Transverse colon (tissue), 4 donors: ENCODE measurements at regions not wholly inside any gene's neighbourhood (a gene's known extent, or its start where the extent isn't known, plus 50 kb on each side); places are given as distances from the start of the nearest gene placed in this dataset.

ENCODE experiments used
- DNase-seq: peaks from one replicate; pipeline ENCODE4 v3.0.0-alpha.2; 2019
- H3K27ac ChIP-seq, 4 donors: fragments of 200-600 bp; sonication (generic); 2 replicates each; pipeline ENCODE4 v1.5.1; 2016 to 2018; ENCODE audit warnings: inconsistent platforms in 4 of 4
- H3K27me3 ChIP-seq: fragments of 200-600 bp; sonication (generic); 2 replicates; pipeline ENCODE4 v1.5.1; 2017; ENCODE audit warnings: inconsistent platforms
- H3K36me3 ChIP-seq, 4 donors: fragments of 200-600 bp; sonication (generic); 2 replicates each; pipeline ENCODE4 v1.5.1; 2017 to 2019; ENCODE audit warnings: inconsistent platforms in 4 of 4
- H3K4me1 ChIP-seq, 4 donors: fragments of 200-600 bp; sonication (generic); 2 replicates each; pipeline ENCODE4 v1.5.1; 2017 to 2020; ENCODE audit warnings: inconsistent platforms in 4 of 4
- H3K4me3 ChIP-seq, 4 donors: fragments of 200-600 bp; sonication (generic); 1 replicate in 1 of 4; 2 replicates in 3 of 4; pipeline versions ENCODE4 v1.5.1 to v1.6.1; 2017 to 2019; ENCODE audit warnings: inconsistent platforms in 4 of 4
- H3K9me3 ChIP-seq, 2 donors: fragments of 200-600 bp; sonication (generic); 2 replicates each; pipeline ENCODE4 v1.5.1; 2017 to 2019; ENCODE audit warnings: inconsistent platforms in 2 of 2
- CTCF ChIP-seq, 5 experiments: fragments of 200-600 bp in 3 of 5; fragments of 450-650 bp in 2 of 5; sonication (generic) in 3 of 5; IDR thresholded peaks; 1 replicate in 2 of 5; 2 replicates in 3 of 5; pipeline ENCODE4 v1.5.1; 2016 to 2017; ENCODE audit warnings: antibody characterized with exemption in 5 of 5, inconsistent platforms in 3 of 5, mild to moderate bottlenecking in 2 of 5, moderate library complexity in 1 of 5
- EP300 ChIP-seq: sonication (generic); formaldehyde crosslinking; IDR thresholded peaks from one replicate; pipeline ENCODE4 v1.6.1; 2017; ENCODE audit warnings: antibody characterized with exemption, low read depth
- POLR2A ChIP-seq: fragments of 450-650 bp; IDR thresholded peaks from one replicate; pipeline ENCODE4 v1.6.1; 2016; ENCODE audit warnings: antibody characterized with exemption, mild to moderate bottlenecking, moderate library complexity
- POLR2AphosphoS5 ChIP-seq, 3 donors: sonication (generic); formaldehyde crosslinking; IDR thresholded peaks; one replicate each; pipeline ENCODE4 v1.6.1; 2016; ENCODE audit warnings: antibody characterized with exemption in 3 of 3
- WGBS, 2 donors: methylation state at CpG; one replicate each; pipeline ENCODE4 v1.1.5; 2018; ENCODE audit warnings: low coverage in 1 of 2; 5-methylcytosine and 5-hydroxymethylcytosine counted together
- in situ Hi-C, 4 donors: fragments of 200-750 bp; cut with MboI; loops; one replicate each; pipeline versions ENCODE4 v1.15.0 to v1.15.1; 2017; ENCODE audit warnings: low sequenced_read_pairs in 3 of 4, low pct_ligation_motif_present in 1 of 4, low pct_unique_long_range_greater_than_20kb in 1 of 4
- intact Hi-C: fragments of 100-400 bp; cut with DNase I; formaldehyde crosslinking; loops from one replicate; pipeline ENCODE4 v1.15.1; 2023; ENCODE audit warnings: low total_unique reads

DNA sequence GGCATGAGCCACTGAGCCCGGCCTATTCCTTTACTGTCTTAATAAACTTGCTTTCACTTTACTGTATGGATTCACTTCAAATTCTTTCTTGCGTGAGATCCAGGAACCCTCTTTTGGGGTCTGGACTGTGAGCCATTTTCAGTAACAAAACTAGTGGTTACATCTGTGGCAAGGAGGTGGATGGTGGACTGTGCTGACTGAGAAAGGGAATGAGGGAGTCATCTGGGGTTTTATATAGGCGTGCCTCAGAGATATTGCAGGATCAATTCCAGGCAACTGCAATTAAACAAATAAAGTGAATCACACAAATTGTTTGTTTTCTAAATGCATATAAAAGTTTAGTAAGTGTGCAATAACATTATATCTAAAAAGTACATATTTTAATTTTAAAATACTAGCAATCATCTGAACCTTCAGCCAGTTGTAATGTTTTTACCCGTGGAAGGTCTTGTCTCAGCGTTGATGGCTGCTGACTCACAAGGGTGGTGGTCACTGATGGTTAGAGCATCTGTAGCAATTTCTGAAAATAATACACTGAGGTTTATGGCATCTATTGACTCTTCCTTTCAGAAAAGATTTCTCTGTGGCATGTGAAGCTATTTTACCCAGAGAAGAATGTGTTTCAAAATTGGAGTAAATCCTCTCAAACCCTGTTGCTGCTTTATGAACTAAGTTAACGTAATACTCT is 111.4 kb upstream of the FKBP1C start:
- in situ Hi-C loops, result no loop called here
- no peak for DNase-seq
- Histone ChIP-seq H3K27ac (no peak overlapping the region), H3K4me1 (no peaks in the 10 kb centered on the region), H3K4me3 (no peak overlapping the region), H3K9me3 (no peaks in the 10 kb centered on the region), H3K36me3 (no peaks in the 10 kb centered on the region), H3K27me3 (no peaks in the 10 kb centered on the region)
- TF ChIP-seq CTCF (IDR thresholded peaks at IDR 0.05), result no peak
- TF ChIP-seq POLR2AphosphoS5 (IDR thresholded peaks at IDR 0.05), result no peak
- no peak for TF ChIP-seq POLR2A
- TF ChIP-seq EP300, result no peak
- 80% methylated on average over 2 to 6 of the region's 6 CpGs for WGBS, 2 donors
- intact Hi-C loops, result no loop called here

DNA sequence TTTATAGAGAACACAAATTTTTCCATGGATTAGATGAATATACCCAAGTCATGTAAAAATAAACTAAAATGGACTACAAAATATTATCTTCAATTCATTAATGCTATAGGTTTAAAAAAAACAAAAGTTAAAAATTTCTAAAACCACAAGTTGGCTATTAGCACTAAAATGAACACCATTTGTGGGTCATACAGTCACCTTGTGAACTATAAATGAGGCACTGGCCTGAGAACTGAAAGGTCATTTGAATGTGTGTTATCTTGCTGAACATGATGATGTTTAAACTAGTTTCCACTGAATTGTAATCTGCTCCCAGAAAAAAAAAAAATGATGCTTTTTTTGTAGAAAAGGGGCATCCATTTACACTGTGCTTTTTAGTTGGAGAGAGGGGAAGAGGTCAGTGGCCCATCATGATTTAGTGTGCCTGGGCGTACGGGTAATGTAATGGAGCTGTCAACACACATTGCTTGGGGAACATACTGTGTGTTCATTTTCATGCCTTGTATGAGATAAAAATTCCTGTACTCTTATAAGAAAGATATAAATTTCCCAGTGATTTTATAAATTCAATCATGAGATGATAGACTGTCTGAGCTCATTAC is 96.6 kb upstream of the FKBP1C start:
- Histone ChIP-seq H3K27me3 (no peaks in the 10 kb centered on the region), H3K9me3 (no peaks in the 10 kb centered on the region), H3K36me3 (no peaks in the 10 kb centered on the region), H3K4me1 (no peaks in the 10 kb centered on the region), H3K4me3 (no peak overlapping the region), H3K27ac (no peak overlapping the region)
- DNase-seq, result no peak
- in situ Hi-C loops (no loop called here), intact Hi-C loops (no loop called here)
- 63 to 79% methylated on average over 2 of the region's 2 CpGs for WGBS, 2 donors
- TF ChIP-seq POLR2A (no peak), EP300 (no peak), POLR2AphosphoS5 (IDR thresholded peaks at IDR 0.05) (no peak), CTCF (IDR thresholded peaks at IDR 0.05) (no peak)

GRCh38 chr6:63121166-63121565 is 90.1 kb upstream of the FKBP1C start:
- intact Hi-C loops, result no loop called here
- Histone ChIP-seq H3K27me3 (no peaks in the 10 kb centered on the region), H3K4me3 (no peak overlapping the region), H3K4me1 (no peaks in the 10 kb centered on the region), H3K27ac (no peak overlapping the region), H3K36me3 (no peaks in the 10 kb centered on the region), H3K9me3 (no peaks in the 10 kb centered on the region)
- in situ Hi-C loops, result no loop called here
- 0 to 28% methylated on average over 1 to 2 of the region's 2 CpGs for WGBS, 2 donors
- TF ChIP-seq EP300 (no peak), CTCF (IDR thresholded peaks at IDR 0.05) (no peak), POLR2A (no peak), POLR2AphosphoS5 (IDR thresholded peaks at IDR 0.05) (no peak)
- DNase-seq, result no peak

GRCh38 chr6:63140114-63140513 is 71.2 kb upstream of the FKBP1C start:
- Histone ChIP-seq H3K36me3 (no peaks in the 10 kb centered on the region), H3K27me3 (no peaks in the 10 kb centered on the region), H3K4me1 (no peaks in the 10 kb centered on the region), H3K4me3 (no peak overlapping the region), H3K9me3 (no peaks in the 10 kb centered on the region), H3K27ac (no peak overlapping the region)
- WGBS, 2 donors, result 91% methylated on average over 3 of the region's 3 CpGs; no CpG with 5 or more reads in 1 of the 2 donors
- TF ChIP-seq EP300, result no peak
- no peak for TF ChIP-seq CTCF (IDR thresholded peaks at IDR 0.05)
- no peak for TF ChIP-seq POLR2A
- TF ChIP-seq POLR2AphosphoS5 (IDR thresholded peaks at IDR 0.05), result no peak
- DNase-seq, result no peak
- intact Hi-C loops (no loop called here), in situ Hi-C loops (no loop called here)
